ENCODE measurements at regions not wholly inside any gene's neighbourhood (a gene's known extent, or its start where the extent isn't known, plus 50 kb on each side); places are given as distances from the start of the nearest gene placed in this dataset.

GRCh38 chr3:31417486-31417885 lies 115.2 kb upstream of the STT3B start:
- DNase-seq (ENCODE audit: low read depth in 2 of 2) = no peak

GRCh38 chr3:31420311-31420710 lies 112.4 kb upstream of the STT3B start:
- no peak for DNase-seq (ENCODE audit: low read depth in 2 of 2)

- DNase-seq (ENCODE audit: low read depth in 2 of 2) = no peak
These were observed 111.2 kb upstream of the STT3B start for GRCh38 chr3:31421314-31422048.

- no peak for DNase-seq (ENCODE audit: low read depth in 2 of 2)
These were observed 110.5 kb upstream of the STT3B start for GRCh38 chr3:31422237-31422636.

GRCh38 chr3:31423482-31423881 lies 109.2 kb upstream of the STT3B start:
- no peak for DNase-seq (ENCODE audit: low read depth in 2 of 2)

GRCh38 chr3:31425401-31425800 lies 107.3 kb upstream of the STT3B start:
- no peak for DNase-seq (ENCODE audit: low read depth in 2 of 2)

GRCh38 chr3:31427623-31428022 lies 105.1 kb upstream of the STT3B start:
- no peak for DNase-seq (ENCODE audit: low read depth in 2 of 2)

- DNase-seq (ENCODE audit: low read depth in 2 of 2) = no peak
These were observed 101.4 kb upstream of the STT3B start for GRCh38 chr3:31431321-31431720.

- DNase-seq (ENCODE audit: low read depth in 2 of 2) = peak; percentile 4 to 75
These were observed 99.6 kb upstream of the STT3B start for GRCh38 chr3:31432897-31433678.

GRCh38 chr3:31433679-31433992 lies 99.1 kb upstream of the STT3B start:
- no peak for DNase-seq (ENCODE audit: low read depth in 2 of 2)

- no peak for DNase-seq (ENCODE audit: low read depth in 2 of 2)
These were observed 97.9 kb upstream of the STT3B start for GRCh38 chr3:31434819-31435218.

- DNase-seq (ENCODE audit: low read depth in 2 of 2) = no peak
These were observed 95.9 kb upstream of the STT3B start for GRCh38 chr3:31436830-31437229.

GRCh38 chr3:31438742-31439141 lies 94.0 kb upstream of the STT3B start:
- DNase-seq (ENCODE audit: low read depth in 2 of 2) = no peak

GRCh38 chr3:31439890-31440750 lies 92.6 kb upstream of the STT3B start:
- peak; percentile 29 to 46 for DNase-seq (ENCODE audit: low read depth in 2 of 2)

- no peak for DNase-seq (ENCODE audit: low read depth in 2 of 2)
These were observed 91.8 kb upstream of the STT3B start for GRCh38 chr3:31440878-31441277.

- DNase-seq (ENCODE audit: low read depth in 2 of 2) = no peak
These were observed 90.0 kb upstream of the STT3B start for GRCh38 chr3:31442755-31443154.

GRCh38 chr3:31444220-31445142 lies 88.2 kb upstream of the STT3B start:
- no peak for DNase-seq (ENCODE audit: low read depth in 2 of 2)

- DNase-seq (ENCODE audit: low read depth in 2 of 2) = no peak
These were observed 87.0 kb upstream of the STT3B start for GRCh38 chr3:31445701-31446100.

GRCh38 chr3:31448035-31448881 lies 84.5 kb upstream of the STT3B start:
- peak; percentile 49 to 63 for DNase-seq (ENCODE audit: low read depth in 2 of 2)

- DNase-seq (ENCODE audit: low read depth in 2 of 2) = no peak
These were observed 83.9 kb upstream of the STT3B start for GRCh38 chr3:31448882-31449243.

Measured in lung microvascular endothelial cell (primary cell).